MCF 10A (cell line): ENCODE measurements at regions not wholly inside any gene's neighbourhood (a gene's known extent, or its start where the extent isn't known, plus 50 kb on each side); places are given as distances from the start of the nearest gene placed in this dataset.

Experiments used
- BruUV-seq: library from RNA; stranded (reverse); fragments of 400-500 nt; replicated peaks from 2 replicates; lab custom pipeline; 2021; lab: Mats Ljungman, UMichigan
- CTCF ChIA-PET: fragments of 300-600 bp; sonication (Branson Sonifier 250); formaldehyde crosslinking; extraction: SDS; loops from one replicate; lab custom pipeline; 2021; ENCODE audit warnings: antibody characterized with exemption, inconsistent platforms; lab: Yijun Ruan, JAX
- POLR2A ChIA-PET: fragments of 300-600, 350-650 bp; sonication (Branson Sonifier 250); formaldehyde crosslinking; extraction: SDS; loops from one replicate; lab custom pipeline; 2020; ENCODE audit warnings: antibody characterized with exemption, inconsistent platforms; lab: Yijun Ruan, JAX
- DNase-seq: peaks from one replicate; pipeline ENCODE4 v3.0.0-alpha.2; 2018; ENCODE audit not compliant: unreplicated experiment
- H3K27ac Mint-ChIP-seq: one replicate; pipeline ENCODE4 v1.8.0; 2022; ENCODE audit warnings: mild to moderate bottlenecking, low read depth, mixed read lengths; ENCODE audit not compliant: unreplicated experiment
- H3K27me3 Mint-ChIP-seq: one replicate; pipeline ENCODE4 v1.8.0; 2022; ENCODE audit warnings: mixed read lengths; ENCODE audit not compliant: insufficient read depth, unreplicated experiment
- H3K36me3 Mint-ChIP-seq: one replicate; pipeline ENCODE4 v1.8.0; 2022; ENCODE audit warnings: mild to moderate bottlenecking, moderate library complexity, mixed read lengths; ENCODE audit not compliant: insufficient read depth, unreplicated experiment
- H3K4me1 Mint-ChIP-seq: one replicate; pipeline ENCODE4 v1.8.0; 2022; ENCODE audit warnings: mixed read lengths; ENCODE audit not compliant: insufficient read depth, unreplicated experiment
- H3K4me3 Mint-ChIP-seq: one replicate; pipeline ENCODE4 v1.8.0; 2022; ENCODE audit warnings: mild to moderate bottlenecking, moderate library complexity, mixed read lengths; ENCODE audit not compliant: unreplicated experiment
- H3K9me3 Mint-ChIP-seq: one replicate; pipeline ENCODE4 v1.8.0; 2022; ENCODE audit warnings: mixed read lengths; ENCODE audit not compliant: unreplicated experiment
- CTCF ChIP-seq: fragments of 200-600 bp; IDR thresholded peaks from one replicate; pipeline ENCODE4 v1.8.0; 2022; ENCODE audit warnings: antibody characterized with exemption, mild to moderate bottlenecking; ENCODE audit not compliant: unreplicated experiment
- intact Hi-C: fragments of 100-400 bp; cut with micrococcal nuclease; formaldehyde crosslinking; loops from 2 replicates; pipeline ENCODE4 v1.14.1; 2022

GRCh38 chr3:113063126-113063894, 72.5 kb downstream of the GTPBP8 start:
- ChIA-PET CTCF (interaction anchor here (0.6 to 2.5 kb wide), 5 partner anchors 10 to 1073 kb away, joined by 3 to 9 read pairs (median 3); no protein-coding TSS in a partner anchor), POLR2A (interaction anchor here (0.7 to 1.4 kb wide), 2 partner anchors 32 to 45 kb away, joined by 3 to 4 read pairs; no protein-coding TSS in a partner anchor)
- peak overlapping the region; percentile 76 for H3K27ac Mint-ChIP-seq
- BruUV-seq, result no TSS peak
- no peak overlapping the region for H3K4me3 Mint-ChIP-seq
- H3K4me1 Mint-ChIP-seq, result peaks cover 18% of the 10 kb centered on the region
- no peak for TF ChIP-seq CTCF
- intact Hi-C loops, result no loop called here
- no peaks in the 10 kb centered on the region for H3K27me3 Mint-ChIP-seq
- peak; percentile 41 for DNase-seq
- H3K9me3 Mint-ChIP-seq, result peaks cover 16% of the 10 kb centered on the region
- no peaks in the 10 kb centered on the region for H3K36me3 Mint-ChIP-seq

GRCh38 chr3:113064183-113064582, 73.4 kb downstream of the GTPBP8 start:
- TF ChIP-seq CTCF, result no peak
- DNase-seq, result no peak
- H3K4me3 Mint-ChIP-seq, result no peak overlapping the region
- BruUV-seq, result no TSS peak
- ChIA-PET POLR2A (interaction anchor here (0.7 to 1.4 kb wide), 2 partner anchors 31 to 46 kb away, joined by 3 to 4 read pairs; no protein-coding TSS in a partner anchor), CTCF (interaction anchor here (0.6 to 2.5 kb wide), 4 partner anchors 11 to 1074 kb away, joined by 3 to 9 read pairs (median 3); no protein-coding TSS in a partner anchor)
- no peaks in the 10 kb centered on the region for H3K27me3 Mint-ChIP-seq
- H3K27ac Mint-ChIP-seq, result no peak overlapping the region
- H3K4me1 Mint-ChIP-seq, result peaks cover 18% of the 10 kb centered on the region
- H3K9me3 Mint-ChIP-seq, result peaks cover 16% of the 10 kb centered on the region
- H3K36me3 Mint-ChIP-seq, result no peaks in the 10 kb centered on the region
- intact Hi-C loops, result no loop called here

DNA sequence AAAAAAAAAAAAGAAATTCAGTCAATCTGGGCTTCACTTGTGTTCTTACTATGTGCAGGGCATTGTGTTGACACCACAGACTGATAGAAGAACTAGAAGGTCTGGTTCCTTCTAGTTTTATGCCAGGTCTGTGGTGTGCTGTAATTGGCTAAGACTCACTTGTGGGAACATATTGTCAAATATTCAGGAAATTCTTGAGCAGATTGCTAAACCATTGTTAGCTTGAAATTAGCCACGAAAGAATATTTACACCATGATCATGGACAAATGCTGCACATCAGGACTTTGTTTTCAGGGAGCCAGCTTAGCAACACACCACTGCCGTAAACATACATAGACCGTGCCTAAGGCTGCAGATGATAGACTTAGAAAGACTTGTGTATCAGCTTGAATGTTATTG, 74.6 kb downstream of the GTPBP8 start:
- POLR2A ChIA-PET, result no interaction called here
- Mint-ChIP-seq H3K27ac (no peak overlapping the region), H3K36me3 (no peaks in the 10 kb centered on the region)

More for the DNA sequence above, 74.6 kb downstream of the GTPBP8 start:
- Mint-ChIP-seq H3K9me3 (peaks cover 16% of the 10 kb centered on the region), H3K27me3 (no peaks in the 10 kb centered on the region), H3K4me1 (peaks cover 18% of the 10 kb centered on the region), H3K4me3 (no peak overlapping the region)
- intact Hi-C loops, result no loop called here
- CTCF ChIA-PET, result interaction anchor here (0.8 to 0.9 kb wide), 2 partner anchors 10 to 214 kb away, joined by 3 to 5 read pairs; no protein-coding TSS in a partner anchor
- TF ChIP-seq CTCF, result no peak
- DNase-seq, result no peak
- BruUV-seq, result no TSS peak
